ENCODE measurements at regions not wholly inside any gene's neighbourhood (a gene's known extent, or its start where the extent isn't known, plus 50 kb on each side); places are given as distances from the start of the nearest gene placed in this dataset.
"Not testable (repeated sequence)": the region's sequence is repeated elsewhere in the genome, so short reads cannot be mapped to it uniquely, and the experiment has no call there.

DNA sequence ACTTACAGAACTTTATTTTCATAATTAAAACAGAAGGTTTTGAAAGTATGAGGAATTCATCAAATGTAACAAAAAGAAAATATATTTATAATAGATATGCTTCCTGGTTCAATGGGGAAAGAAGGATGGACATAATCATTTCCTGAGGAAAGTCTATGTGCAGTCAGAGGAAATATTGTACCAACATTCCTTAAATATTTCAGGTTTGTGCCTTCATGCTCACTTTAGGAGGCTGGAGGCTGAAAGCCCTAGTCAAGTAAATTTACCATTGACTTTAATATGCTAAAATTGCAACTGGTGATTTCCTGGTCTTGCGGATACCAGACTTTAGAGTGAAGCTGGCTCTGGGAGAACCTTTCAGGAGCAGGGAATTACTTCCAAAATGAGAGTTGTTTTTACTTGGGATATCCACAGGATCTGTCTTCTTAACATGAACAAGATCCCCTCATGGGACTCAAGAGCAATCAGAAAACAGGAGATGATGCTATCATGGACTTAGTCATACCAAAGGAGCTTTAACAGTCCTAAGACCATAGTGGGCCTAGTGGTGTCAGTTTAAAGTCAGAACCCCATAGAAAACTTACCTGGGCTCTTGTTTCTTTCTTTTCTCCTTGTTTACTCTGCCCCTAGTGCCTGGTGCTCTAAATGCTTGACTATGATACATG, 762.8 kb upstream of the GRAMD2B start:
- DNase-seq: no peak

GRCh38 chr5:125661584-125661983, 761.6 kb upstream of the GRAMD2B start:
- no peak for DNase-seq

- DNase-seq: no peak
These were observed 754.3 kb upstream of the GRAMD2B start for GRCh38 chr5:125668884-125669283.

- DNase-seq: no peak
These were observed 749.8 kb upstream of the GRAMD2B start for GRCh38 chr5:125673359-125673950.

DNA sequence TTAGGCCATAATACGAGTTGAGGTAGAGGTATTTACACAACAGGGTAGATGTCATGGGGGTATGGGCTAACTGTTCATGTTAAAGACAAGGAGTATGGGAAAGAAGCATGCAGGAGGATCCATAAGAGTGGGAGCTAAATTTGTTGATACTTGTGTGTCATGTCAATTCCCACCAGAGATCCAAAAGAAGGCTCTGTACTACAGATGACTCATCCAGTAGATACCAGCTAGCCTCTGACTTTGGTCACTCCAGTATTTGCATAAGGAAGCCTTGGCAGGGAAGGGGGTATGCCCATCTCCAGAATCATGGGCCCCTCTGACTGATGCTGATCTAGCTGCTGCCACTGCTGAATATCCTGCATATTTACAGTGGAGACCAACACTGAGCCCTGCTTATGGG, 743.7 kb upstream of the GRAMD2B start:
- DNase-seq: no peak

- no peak for DNase-seq
These were observed 739.5 kb upstream of the GRAMD2B start for GRCh38 chr5:125683669-125684068.

GRCh38 chr5:125685771-125686170, 737.4 kb upstream of the GRAMD2B start:
- DNase-seq: no peak

- DNase-seq: not testable (repeated sequence)
These were observed 731.3 kb upstream of the GRAMD2B start for GRCh38 chr5:125691738-125692530.

- no peak for DNase-seq
These were observed 727.1 kb upstream of the GRAMD2B start for GRCh38 chr5:125695996-125696655.

DNA sequence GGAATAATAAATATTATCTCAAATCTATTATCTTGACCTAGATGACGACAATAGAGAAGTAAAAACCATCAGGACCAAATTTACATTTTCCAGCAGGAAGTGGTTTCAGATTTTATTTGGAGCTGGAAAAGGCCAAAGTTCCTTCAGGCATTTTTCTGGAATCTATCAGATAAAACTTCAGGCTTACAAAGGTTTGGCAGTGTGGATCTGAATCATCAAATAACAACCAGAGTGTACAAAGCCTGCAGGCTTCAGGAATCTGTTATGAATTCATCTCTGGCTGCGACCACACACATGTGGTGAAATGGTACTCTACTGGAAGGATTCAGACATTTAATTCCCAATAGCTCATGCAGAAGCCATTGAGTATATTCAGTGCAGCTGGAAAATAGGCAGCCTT, 726.4 kb upstream of the GRAMD2B start:
- DNase-seq: no peak

DNA sequence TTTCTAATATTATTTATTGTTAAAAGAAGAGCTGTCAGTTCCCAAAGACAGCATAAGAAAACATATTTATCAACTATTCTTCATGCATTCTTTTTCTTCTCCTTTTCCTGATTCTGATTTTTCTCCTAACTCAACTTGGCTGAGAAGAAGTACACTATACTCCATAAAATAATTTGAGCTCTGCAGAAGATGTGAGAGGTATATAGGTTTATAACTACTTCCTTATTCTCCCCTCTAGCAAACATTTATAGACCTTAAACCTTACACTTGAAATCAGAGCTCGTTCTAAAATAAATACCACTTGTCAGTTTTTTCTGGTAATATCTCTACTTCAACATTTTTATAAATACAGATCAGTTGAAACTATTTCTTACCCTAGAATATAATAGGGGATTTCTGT, 724.8 kb upstream of the GRAMD2B start:
- DNase-seq: no peak

DNA sequence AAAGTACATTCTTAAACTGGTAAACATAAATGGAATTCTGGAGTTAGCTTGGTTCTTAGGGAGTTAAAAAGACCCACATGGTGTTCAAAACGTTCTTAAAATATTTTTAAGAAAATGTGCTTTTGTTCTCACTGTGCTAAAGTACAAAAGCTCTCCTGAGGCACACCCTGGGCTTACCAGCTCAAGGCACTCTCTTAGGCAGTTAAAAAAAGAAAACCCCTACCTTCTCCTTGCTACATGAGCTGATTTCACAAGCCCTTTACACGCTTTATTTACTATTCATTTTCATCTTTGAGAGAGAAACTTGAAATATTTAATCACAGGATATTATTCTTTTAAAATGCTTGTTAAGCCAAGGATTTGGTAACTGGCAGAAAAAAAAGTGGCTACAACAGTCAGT, 723.3 kb upstream of the GRAMD2B start:
- no peak for DNase-seq

DNA sequence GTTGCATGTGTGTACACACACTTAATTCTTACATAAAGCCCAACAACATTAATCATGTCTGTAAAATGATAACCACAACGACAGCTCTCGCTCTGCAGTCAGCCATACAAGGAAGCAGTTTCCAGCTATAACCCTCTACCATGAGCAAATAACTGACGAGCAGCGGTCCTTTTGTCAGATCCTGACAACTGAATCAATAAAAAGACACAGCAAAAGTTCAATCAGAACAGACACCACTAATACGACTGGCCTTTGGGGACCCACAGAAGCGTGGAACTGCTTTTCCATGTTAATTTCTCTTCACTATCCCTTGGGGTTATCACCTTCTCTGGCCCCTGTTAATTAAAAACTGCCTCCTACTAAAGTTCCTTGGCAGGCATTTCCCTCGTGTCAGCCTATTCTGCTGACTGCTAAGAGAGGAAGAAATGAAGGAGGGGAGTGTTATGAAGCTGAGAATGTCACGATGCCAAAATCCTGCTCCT, 722.8 kb upstream of the GRAMD2B start:
- no peak for DNase-seq

DNA sequence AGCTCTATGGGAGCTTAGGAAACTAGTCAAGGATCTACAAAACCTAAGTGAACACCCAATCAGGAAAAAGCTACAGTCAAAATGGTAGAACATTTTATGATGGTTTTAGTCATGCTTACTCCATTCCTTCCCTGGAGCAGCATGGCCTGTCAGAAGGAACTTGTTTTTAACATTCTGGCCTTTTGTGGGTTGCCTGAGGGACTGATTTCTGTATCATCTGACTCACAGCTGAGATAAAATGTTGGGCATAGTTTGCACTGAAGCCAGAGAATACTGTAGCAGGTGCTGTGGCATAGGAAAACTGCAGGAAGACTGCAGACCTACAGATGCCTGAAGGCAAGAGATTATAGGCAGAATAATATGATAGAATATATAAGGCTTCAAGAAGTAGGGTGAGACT, 719.6 kb upstream of the GRAMD2B start:
- DNase-seq: no peak

GRCh38 chr5:125704888-125705287, 718.3 kb upstream of the GRAMD2B start:
- no peak for DNase-seq

DNA sequence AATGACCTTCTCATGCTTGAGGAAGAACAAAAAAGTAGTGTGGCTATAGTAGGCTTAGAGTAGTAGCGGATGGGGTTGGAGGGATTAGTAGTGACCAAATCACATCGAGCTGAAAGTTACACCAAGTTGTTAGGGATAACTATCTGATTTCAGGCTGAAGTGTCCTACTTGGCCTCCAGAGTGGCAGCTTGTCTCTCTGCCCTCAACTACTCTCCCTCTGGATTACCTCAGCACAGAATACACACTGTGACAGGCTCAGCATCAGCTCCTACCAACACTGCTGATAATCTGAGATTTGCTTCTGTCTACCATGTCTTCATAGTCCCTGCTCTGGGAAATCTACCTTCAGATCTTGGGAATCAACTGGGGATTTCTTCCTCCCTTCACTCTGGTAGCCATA, 714.6 kb upstream of the GRAMD2B start:
- DNase-seq: no peak

GRCh38 chr5:125710745-125711144, 712.5 kb upstream of the GRAMD2B start:
- DNase-seq: no peak

- DNase-seq: no peak
These were observed 710.8 kb upstream of the GRAMD2B start for GRCh38 chr5:125712397-125712796.

GRCh38 chr5:125713109-125713805, 710.0 kb upstream of the GRAMD2B start:
- no peak for DNase-seq

DNA sequence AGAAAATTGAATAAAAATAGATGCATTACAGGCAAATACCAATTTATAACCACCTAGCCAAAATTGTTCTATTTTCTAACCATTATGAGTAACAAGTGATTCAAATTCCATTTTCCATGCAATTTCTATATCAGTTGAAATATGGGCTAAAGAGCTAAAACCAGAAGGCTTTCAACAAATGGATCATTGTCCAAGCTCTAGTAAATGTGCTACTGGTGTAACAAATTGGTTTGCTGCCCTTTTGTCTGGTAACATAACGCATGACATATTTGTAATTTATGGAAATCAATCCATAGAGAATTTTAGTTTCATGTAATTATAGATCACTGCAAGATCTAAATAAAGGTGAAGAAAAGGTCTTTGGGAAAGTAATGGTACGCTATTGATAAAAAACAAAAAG, 708.0 kb upstream of the GRAMD2B start:
- DNase-seq: no peak

DNA sequence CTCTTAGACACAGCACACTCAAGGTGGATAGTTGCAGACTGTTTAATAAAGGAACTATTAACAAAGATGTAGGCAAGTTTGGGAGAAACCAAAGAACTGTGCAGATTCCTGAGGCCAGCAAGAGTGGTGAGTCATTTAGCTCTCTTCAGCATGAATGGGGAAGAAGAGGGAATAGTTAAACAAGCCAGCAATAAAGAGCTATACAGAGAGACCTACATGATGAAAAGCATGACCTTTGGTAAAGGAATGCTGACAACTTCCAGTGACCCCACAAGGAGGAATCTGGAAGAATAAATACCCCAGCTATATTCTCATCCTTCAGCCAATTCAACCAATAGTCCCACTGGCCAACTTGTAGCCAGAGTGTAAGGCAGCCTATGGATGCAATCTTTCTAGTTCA, 706.0 kb upstream of the GRAMD2B start:
- no peak for DNase-seq

DNA sequence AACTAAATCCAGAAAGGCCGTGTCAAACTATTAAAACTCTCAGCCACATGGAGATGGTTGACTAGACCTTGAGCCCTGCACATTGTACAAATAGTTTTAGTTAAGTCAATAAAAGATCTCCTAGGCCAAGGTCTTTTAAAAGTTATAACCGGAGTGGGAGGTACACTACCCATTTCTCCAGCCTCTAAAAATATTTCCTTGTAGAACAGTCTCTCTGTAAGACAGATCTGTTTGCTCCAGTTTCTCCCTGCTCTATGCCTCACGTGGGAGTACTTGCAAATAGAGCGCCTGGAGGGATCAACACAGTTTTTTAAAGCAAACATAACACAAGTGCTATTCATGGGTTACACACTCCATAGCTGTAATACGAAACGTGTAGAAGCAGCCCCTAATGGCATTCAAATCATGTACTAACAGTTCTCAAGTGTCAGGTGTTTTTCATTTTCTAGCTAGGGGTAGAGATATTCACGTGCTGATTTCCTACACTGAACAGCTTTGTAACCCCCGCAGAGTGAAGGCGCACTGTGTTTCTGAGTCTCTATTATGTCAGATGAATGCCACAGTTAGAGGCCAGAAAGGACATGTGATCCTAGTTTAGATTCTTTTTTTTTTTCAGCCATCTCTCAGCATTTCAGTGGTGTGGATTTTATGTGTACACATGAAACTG, 703.4 kb upstream of the GRAMD2B start:
- DNase-seq: no peak

- DNase-seq: no peak
These were observed 702.9 kb upstream of the GRAMD2B start for GRCh38 chr5:125720348-125720685.
